ENCODE measurements at regions not wholly inside any gene's neighbourhood (a gene's known extent, or its start where the extent isn't known, plus 50 kb on each side); places are given as distances from the start of the nearest gene placed in this dataset.

DNA sequence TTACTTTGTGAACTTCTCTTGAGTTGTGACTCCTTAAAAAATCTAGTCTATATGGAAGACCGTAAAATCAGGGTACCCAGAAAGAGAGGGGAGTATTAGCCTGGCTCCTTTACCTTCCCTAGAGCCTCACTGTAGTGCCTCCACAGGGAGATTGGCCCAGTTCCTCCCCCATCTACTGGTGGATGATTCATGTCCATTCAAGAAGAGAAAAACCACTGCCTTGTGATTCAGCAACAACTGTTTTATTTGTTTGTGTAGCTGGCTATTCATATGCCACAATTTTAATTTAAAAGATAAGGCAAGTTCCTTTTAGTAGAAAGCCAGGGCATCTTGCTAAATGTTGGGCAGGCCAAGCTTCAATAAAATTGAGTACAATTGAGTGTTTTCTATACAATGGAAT is 221.8 kb upstream of the KCNIP4 start:
- TF ChIP-seq CTCF (conservative IDR thresholded peaks at IDR 0.05; ENCODE audit: low read length): no peak
- TF ChIP-seq EZH2phosphoT487 (IDR thresholded peaks at IDR 0.05; ENCODE audit: borderline replicate concordance, low read depth, low read length): no peak

GRCh38 chr4:22167201-22167600 is 218.6 kb upstream of the KCNIP4 start:
- TF ChIP-seq EZH2phosphoT487 (IDR thresholded peaks at IDR 0.05; ENCODE audit: borderline replicate concordance, low read depth, low read length) (no peak), CTCF (conservative IDR thresholded peaks at IDR 0.05; ENCODE audit: low read length) (no peak)
- Histone ChIP-seq H3K27ac (ENCODE audit: low read depth, low read length, poor library complexity, severe bottlenecking) (no peak overlapping the region), H4K20me1 (ENCODE audit: insufficient read depth, low read length) (no peaks in the 10 kb centered on the region), H3K4me2 (ENCODE audit: low read length) (no peak overlapping the region), H3K4me1 (ENCODE audit: insufficient read depth, low read length, poor library complexity, severe bottlenecking) (no peaks in the 10 kb centered on the region), H2AFZ (ENCODE audit: low read length) (no peak overlapping the region), H3K36me3 (ENCODE audit: insufficient read depth, low read length) (no peaks in the 10 kb centered on the region), H3K79me2 (ENCODE audit: insufficient read depth, low read depth, low read length) (no peaks in the 10 kb centered on the region), H3K9me3 (ENCODE audit: low read length) (no peaks in the 10 kb centered on the region), H3K9me2 (ENCODE audit: insufficient read depth, low read length) (no peaks in the 10 kb centered on the region), H3K4me3 (ENCODE audit: low read depth, low read length, poor library complexity, severe bottlenecking) (no peak overlapping the region)
- ChIA-PET CTCF (ENCODE audit: unreplicated experiment) (no interaction called here), POLR2A (no interaction called here)
- intact Hi-C loops (cut with micrococcal nuclease; ENCODE audit: unreplicated experiment): no loop called here
- BruUV-seq (replicated peaks): no TSS peak
- DNase-seq (ENCODE audit: low spot score): no peak

More for the DNA sequence above, 221.8 kb upstream of the KCNIP4 start:
- ChIA-PET POLR2A (no interaction called here), CTCF (ENCODE audit: unreplicated experiment) (no interaction called here)
- H3K9me2 ChIP-seq (ENCODE audit: insufficient read depth, low read length): no peaks in the 10 kb centered on the region
- DNase-seq (ENCODE audit: low spot score): no peak
- no peak overlapping the region for H3K4me3 ChIP-seq (ENCODE audit: low read depth, low read length, poor library complexity, severe bottlenecking)
- no peak overlapping the region for H3K27ac ChIP-seq (ENCODE audit: low read depth, low read length, poor library complexity, severe bottlenecking)
- no TSS peak for BruUV-seq (replicated peaks)
- no peak overlapping the region for H3K4me2 ChIP-seq (ENCODE audit: low read length)
- H3K36me3 ChIP-seq (ENCODE audit: insufficient read depth, low read length): no peaks in the 10 kb centered on the region
- no peak overlapping the region for H2AFZ ChIP-seq (ENCODE audit: low read length)
- no peaks in the 10 kb centered on the region for H3K4me1 ChIP-seq (ENCODE audit: insufficient read depth, low read length, poor library complexity, severe bottlenecking)
- H3K9me3 ChIP-seq (ENCODE audit: low read length): no peaks in the 10 kb centered on the region
- intact Hi-C loops (cut with micrococcal nuclease; ENCODE audit: unreplicated experiment): no loop called here
- H3K79me2 ChIP-seq (ENCODE audit: insufficient read depth, low read depth, low read length): no peaks in the 10 kb centered on the region
- H4K20me1 ChIP-seq (ENCODE audit: insufficient read depth, low read length): no peaks in the 10 kb centered on the region

GRCh38 chr4:22162454-22162853 is 213.9 kb upstream of the KCNIP4 start:
- no peaks in the 10 kb centered on the region for H3K9me2 ChIP-seq (ENCODE audit: insufficient read depth, low read length)
- CTCF ChIA-PET (ENCODE audit: unreplicated experiment): no interaction called here

More at GRCh38 chr4:22162454-22162853, 213.9 kb upstream of the KCNIP4 start:
- intact Hi-C loops (cut with micrococcal nuclease; ENCODE audit: unreplicated experiment): no loop called here
- Histone ChIP-seq H3K4me2 (ENCODE audit: low read length) (no peak overlapping the region), H3K9me3 (ENCODE audit: low read length) (no peaks in the 10 kb centered on the region), H3K4me1 (ENCODE audit: insufficient read depth, low read length, poor library complexity, severe bottlenecking) (no peaks in the 10 kb centered on the region), H4K20me1 (ENCODE audit: insufficient read depth, low read length) (no peaks in the 10 kb centered on the region), H3K4me3 (ENCODE audit: low read depth, low read length, poor library complexity, severe bottlenecking) (no peak overlapping the region), H3K36me3 (ENCODE audit: insufficient read depth, low read length) (no peaks in the 10 kb centered on the region), H3K79me2 (ENCODE audit: insufficient read depth, low read depth, low read length) (no peaks in the 10 kb centered on the region), H2AFZ (ENCODE audit: low read length) (no peak overlapping the region), H3K27ac (ENCODE audit: low read depth, low read length, poor library complexity, severe bottlenecking) (no peak overlapping the region)
- no peak for DNase-seq (ENCODE audit: low spot score)
- BruUV-seq (replicated peaks): no TSS peak
- POLR2A ChIA-PET: no interaction called here
- TF ChIP-seq CTCF (conservative IDR thresholded peaks at IDR 0.05; ENCODE audit: low read length): no peak
- no peak for TF ChIP-seq EZH2phosphoT487 (IDR thresholded peaks at IDR 0.05; ENCODE audit: borderline replicate concordance, low read depth, low read length)
